ENCODE measurements at regions not wholly inside any gene's neighbourhood (a gene's known extent, or its start where the extent isn't known, plus 50 kb on each side); places are given as distances from the start of the nearest gene placed in this dataset.
"Not testable (repeated sequence)": the region's sequence is repeated elsewhere in the genome, so short reads cannot be mapped to it uniquely, and the experiment has no call there.

DNA sequence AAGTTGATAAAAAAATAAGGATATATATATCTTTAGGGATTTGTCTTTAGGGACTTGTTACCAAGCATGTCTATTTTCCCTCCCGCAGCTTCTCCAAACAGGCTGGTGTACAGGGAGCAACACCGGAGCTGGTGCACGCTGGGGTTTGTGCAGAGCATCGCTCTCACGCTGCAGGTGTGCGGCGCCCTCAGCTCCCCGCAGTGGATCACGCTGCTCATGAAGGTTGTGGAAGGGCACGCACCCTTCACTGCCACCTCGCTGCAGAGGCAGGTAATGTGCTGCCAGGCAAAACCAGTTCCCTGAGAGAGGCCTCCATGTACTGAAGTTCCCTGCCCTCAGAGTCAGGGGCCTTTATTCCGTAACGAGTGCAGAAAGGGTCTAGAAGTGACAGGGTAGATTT is 101.0 kb downstream of the GOLGA6L22 start:
- TF ChIP-seq, protein P1, sequence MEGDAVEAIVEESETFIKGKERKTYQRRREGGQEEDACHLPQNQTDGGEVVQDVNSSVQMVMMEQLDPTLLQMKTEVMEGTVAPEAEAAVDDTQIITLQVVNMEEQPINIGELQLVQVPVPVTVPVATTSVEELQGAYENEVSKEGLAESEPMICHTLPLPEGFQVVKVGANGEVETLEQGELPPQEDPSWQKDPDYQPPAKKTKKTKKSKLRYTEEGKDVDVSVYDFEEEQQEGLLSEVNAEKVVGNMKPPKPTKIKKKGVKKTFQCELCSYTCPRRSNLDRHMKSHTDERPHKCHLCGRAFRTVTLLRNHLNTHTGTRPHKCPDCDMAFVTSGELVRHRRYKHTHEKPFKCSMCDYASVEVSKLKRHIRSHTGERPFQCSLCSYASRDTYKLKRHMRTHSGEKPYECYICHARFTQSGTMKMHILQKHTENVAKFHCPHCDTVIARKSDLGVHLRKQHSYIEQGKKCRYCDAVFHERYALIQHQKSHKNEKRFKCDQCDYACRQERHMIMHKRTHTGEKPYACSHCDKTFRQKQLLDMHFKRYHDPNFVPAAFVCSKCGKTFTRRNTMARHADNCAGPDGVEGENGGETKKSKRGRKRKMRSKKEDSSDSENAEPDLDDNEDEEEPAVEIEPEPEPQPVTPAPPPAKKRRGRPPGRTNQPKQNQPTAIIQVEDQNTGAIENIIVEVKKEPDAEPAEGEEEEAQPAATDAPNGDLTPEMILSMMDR (IDR thresholded peaks at IDR 0.05; ENCODE audit: borderline replicate concordance, extremely low read depth, low read length, poor library complexity, severe bottlenecking): not testable (repeated sequence)
- not testable (repeated sequence) for TF ChIP-seq EZH2 (IDR thresholded peaks at IDR 0.05; ENCODE audit: borderline replicate concordance, low read depth, low read length, severe bottlenecking)

All from DND-41 (cell line).